ENCODE measurements at regions not wholly inside any gene's neighbourhood (a gene's known extent, or its start where the extent isn't known, plus 50 kb on each side); places are given as distances from the start of the nearest gene placed in this dataset.
"Not testable (repeated sequence)": the region's sequence is repeated elsewhere in the genome, so short reads cannot be mapped to it uniquely, and the experiment has no call there.

DNA sequence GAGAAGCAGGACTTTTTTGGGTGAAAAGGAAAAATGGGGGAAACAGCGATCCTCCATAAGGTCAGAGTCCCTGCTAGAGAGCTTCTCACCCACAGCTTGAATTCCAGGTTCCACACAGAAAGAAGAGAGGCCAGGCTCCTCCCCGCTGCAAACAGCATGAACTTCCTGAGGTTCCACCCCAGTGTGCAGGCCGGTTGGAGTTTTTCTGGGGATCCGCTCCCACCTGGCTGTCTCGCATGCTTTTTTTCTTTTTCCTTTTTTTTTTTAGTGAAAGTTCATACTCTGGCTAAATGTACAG lies 595.1 kb upstream of the ZP4 start:
- no peak for DNase-seq (ENCODE audit: low read depth in 3 of 3, low spot score in 2 of 3)

DNA sequence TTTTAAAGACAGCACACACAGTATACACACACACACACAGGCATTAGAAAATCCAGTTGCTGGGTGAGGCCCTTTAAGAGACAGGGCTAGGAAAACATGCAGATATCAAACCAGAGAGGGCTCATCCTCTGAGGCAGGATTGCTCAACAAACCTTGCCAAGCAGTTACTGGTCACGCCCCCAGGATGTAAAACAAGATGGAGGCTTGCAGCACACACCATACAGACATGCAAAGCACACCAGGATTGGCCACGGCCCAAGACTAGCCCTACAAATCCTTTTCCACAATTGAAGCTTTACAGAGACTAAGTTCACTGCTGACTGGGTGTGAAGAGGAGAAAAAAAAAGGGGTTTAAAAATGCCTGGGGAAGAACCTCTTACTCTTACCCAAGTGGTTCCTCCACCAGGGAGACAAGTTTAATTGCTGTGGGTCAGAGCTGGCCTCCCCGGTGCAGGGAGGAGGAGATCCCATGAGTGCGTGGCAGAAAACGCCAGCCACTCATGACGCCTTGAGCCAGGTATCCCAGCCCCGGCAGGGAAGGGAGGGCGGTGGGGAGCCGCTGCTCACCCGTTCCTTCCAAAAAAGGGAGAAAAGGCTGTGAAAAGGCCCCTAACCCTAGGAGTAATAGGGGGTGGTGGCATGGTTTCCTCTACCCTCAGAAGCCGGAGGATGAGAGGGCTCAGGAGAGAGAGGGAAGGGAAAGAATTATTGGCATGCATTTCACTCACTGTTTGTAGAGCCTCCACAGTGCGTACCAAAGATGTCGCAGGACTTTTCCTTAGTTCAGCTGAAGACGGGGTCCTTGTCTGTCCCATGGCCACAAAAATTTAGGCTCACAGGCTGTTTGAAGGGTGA lies 594.6 kb upstream of the ZP4 start:
- DNase-seq (ENCODE audit: low read depth in 3 of 3, low spot score in 2 of 3), result no peak

DNA sequence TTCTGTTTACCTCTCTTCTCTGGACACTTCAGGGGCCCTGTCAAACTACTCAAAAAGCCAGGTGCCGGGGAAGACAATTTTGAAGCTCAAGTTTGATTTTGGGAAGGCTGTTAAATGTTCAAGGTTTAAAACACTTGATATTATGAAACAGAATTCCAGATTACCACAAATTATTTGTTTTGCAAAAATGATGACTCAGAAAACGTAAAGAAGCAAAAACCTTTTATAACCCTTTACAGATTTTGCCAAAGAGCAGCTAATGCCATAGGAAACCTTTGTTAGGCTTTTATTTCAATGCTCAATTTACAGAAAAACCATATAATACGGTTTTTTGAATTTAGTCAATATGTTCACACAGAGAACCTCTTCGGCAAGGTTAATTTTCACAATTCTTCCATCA lies 593.4 kb upstream of the ZP4 start:
- DNase-seq (ENCODE audit: low read depth in 3 of 3, low spot score in 2 of 3), result no peak

DNA sequence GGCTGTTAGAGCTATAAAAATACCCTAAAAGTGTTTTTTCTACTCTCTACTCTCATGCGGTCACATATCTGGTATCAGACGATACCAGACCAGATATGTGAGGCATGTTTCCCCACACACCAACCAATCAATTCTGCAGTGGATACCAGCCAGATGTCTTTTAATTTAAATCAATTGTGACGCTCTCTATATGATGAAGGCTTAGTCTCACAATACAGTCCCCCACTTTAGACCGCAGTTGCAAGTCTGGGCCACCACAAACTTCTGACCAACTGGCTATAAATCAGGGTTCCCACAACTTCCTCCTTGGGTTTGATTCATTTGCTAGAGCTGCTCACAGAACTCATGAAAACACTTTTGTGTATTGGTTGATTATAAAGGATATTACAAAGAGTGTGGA lies 586.1 kb upstream of the ZP4 start:
- no peak for DNase-seq (ENCODE audit: low read depth in 3 of 3, low spot score in 2 of 3)

DNA sequence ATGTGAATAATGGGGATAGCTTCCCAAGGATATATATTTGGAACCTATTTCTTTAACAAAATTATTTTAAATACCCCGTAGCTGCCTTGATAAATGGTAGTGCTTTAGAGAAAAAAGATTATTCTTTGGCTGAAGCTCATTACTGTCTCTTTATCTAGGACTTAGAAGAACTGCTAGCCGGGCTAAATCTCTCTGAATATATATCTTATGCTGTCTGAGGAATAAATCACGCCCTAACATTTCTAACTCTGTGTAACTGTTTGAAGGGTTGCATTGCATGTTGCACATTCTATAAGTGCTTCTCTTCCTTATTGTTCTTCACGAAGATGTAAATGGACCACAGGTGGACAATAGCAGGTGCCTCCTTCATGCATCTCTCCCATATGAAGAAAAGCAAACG lies 585.0 kb upstream of the ZP4 start:
- no peak for DNase-seq (ENCODE audit: low read depth in 3 of 3, low spot score in 2 of 3)

DNA sequence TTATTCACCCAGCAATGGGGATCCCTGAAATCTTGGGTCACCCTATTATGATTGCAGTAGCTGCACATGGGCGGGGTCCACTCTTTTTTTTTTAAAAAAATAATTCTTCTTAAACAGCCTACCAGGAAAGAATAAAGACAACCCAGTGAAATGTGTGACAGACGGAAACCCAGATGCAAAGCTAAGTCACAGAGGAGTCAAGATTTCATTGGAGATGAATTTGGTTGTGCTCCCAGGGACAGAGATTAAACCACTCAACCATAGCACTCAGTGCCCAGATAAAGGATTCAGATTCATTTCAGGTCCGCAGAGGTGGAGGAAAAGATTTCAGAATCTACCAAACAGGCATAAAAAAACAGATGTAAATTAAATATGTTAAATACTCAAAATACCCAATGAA lies 583.5 kb upstream of the ZP4 start:
- no peak for DNase-seq (ENCODE audit: low read depth in 3 of 3, low spot score in 2 of 3)

DNA sequence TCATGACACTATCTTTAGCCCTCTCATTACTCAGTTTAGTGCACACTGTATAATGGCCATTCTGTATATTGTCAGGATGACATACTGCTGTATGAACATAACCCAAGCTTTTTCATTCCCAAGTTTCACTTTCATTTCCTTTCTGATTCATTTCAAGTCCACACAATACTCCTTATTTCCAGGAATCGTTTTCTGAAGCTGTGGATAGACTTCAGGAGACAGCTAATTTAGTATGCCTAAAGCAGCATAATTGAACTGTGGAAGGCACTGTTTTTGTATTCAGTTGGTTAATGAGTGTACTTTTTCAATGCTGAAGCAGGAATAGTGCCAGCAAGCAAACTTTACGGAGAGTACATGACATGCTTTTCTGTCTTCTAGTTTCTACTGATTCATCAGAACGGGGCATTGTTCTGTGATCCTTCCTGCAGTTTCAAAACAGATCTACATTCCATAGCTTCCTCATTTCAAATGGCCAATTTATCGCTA lies 578.5 kb upstream of the ZP4 start:
- no peak for DNase-seq (ENCODE audit: low read depth in 3 of 3, low spot score in 2 of 3)

DNA sequence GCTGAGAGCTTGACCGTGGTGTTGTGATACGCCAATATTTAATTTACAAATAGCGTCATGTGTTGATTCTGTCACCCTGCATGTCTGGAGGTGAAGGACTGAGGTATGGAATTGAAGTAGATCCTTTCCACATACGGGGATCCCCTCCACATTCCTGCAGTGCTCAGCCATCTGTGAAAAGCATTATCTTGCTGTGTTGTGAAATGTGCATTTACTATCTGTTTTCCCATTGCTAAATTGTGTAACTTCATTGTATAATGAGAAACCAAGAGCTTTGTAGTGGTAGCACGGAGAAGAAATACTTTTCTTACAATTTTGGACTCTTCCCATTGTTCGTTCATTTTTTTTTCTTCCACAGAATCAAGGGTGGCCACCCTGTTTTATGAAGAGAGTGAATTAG lies 577.3 kb upstream of the ZP4 start:
- DNase-seq (ENCODE audit: low read depth in 3 of 3, low spot score in 2 of 3), result no peak

DNA sequence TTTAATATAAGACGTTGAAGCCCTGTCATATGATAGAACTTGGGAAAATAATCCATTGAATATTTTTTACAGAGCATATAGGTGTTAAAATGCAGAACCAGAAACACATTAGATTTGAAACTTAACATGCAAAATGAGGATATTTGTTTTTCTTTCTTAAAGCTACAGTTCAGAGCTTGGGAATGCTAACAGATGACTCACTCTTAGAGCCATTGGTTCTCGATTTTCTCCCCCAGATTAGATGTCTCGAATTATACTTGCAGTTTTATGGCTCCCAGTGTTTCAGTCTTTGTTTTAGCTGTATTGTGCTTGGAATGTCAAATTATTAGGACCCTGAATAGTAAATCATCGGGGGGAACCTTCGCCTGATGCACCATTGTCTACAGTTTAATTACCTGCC lies 575.7 kb upstream of the ZP4 start:
- DNase-seq (ENCODE audit: low read depth in 3 of 3, low spot score in 2 of 3), result no peak

DNA sequence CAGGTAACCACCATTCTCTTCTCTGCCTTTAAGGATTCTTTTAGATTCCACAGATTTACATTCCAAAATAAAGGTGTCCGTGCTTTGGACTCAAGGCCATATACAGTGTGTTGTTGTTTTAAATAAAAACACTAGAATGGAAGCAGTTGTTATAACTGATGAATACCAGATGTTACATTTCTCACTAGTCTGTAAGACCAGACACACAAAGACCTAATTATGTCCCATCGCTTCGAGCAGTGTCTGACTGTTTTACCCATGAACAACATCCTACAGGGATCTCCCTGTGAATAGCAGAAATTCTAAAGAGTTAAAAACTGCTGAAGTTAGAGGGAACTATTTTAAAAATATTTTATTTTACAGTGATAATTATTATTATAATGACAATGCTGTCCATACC lies 574.7 kb upstream of the ZP4 start:
- no peak for DNase-seq (ENCODE audit: low read depth in 3 of 3, low spot score in 2 of 3)

DNA sequence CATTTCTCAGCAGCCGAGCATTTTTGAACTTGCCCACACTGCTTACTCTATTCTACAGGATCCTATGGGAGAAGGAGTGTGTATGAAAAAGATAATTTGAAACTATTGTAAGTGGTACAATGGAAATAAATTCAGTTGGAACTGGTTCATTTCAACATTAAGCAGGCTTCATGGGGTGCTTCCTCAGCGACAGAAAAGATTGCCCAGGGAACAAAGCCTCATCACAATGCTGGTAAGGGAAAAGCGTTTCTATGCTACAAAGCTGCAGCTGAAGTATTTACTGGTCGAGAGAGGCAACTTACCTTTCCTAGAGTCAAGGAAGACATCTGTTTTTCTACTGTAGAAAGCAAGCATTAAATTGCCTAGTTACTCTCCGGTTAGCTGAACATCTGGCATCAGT lies 568.2 kb upstream of the ZP4 start:
- DNase-seq (ENCODE audit: low read depth in 3 of 3, low spot score in 2 of 3), result no peak

DNA sequence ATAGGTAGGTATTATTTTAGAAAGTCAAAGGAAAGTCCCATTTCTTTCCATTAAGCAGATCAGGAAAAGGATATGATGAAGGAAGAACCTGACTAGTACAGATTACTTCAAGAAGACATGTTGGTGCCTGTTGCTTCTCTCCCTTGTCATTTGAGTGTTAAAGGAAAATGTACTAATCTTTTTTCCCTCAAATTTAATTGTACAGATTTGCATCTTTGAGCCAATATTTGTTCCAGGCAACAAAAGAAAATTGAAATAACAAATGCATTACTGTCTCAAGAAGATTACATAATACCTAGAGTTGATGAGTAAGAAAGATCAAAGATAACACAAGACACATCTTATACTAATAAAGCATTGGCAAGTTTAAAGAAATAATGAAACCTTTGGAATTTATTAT lies 566.9 kb upstream of the ZP4 start:
- DNase-seq (ENCODE audit: low read depth in 3 of 3, low spot score in 2 of 3), result no peak

DNA sequence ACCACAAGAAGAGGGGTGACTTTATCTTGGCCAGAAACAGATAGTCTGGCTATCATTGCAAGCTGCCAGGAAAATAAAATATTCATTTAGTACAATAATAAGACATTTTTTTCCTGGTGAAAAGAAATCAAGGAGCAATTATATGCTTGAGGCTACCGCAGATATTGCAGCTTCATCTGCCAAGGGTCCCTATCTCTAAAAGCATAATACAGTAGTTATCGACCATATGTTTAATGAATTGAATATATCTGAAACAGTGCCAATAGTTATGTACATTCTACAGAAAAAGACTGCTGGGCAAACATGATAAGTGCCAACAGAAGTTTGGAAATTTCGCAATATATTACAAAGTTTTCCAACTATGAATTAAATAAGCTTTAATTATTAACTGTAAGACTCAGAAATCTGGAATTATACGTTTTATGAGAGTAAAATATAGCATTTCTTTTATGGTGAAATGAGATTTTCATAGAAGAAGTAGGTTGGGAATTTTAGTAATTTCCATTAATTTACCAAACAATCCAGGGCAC lies 561.1 kb upstream of the ZP4 start:
- DNase-seq (ENCODE audit: low read depth in 3 of 3, low spot score in 2 of 3), result no peak

DNA sequence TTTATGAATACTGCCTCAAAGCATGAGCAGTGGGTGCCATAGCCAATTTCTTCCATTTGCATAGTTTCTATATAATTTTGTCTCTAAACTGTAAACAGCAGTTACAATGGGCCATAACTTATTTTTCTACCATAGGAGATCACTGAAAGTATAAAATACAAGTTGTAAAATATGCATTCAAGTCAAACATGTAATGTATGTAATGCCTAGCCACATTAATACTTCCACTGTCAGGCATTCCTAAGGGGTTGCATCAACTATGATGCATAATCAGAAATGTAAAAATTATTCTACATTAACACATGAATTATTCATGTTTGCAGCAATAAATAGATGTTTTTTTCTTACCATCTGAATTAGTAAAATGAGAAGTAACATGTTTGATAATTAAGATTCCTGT lies 560.3 kb upstream of the ZP4 start:
- no peak for DNase-seq (ENCODE audit: low read depth in 3 of 3, low spot score in 2 of 3)

DNA sequence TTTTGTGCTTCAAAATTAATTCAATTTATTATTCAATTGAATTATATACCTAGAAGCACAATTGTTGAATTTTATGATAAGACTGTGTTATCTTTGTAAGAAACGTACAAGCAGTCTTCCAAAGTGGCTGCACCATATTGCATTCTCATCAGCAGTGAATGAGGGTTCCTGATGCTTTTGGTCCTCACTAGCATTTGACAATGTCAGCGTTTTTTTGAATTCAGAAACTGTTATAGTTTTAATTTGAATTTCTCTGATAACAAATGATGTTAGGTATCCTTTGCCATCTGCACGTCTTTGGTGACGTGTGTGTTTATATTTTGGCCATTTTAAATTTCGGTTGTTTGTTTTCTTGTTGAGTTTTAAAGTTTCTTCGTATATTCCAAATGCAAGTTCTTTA lies 553.0 kb upstream of the ZP4 start:
- no peak for DNase-seq (ENCODE audit: low read depth in 3 of 3, low spot score in 2 of 3)

DNA sequence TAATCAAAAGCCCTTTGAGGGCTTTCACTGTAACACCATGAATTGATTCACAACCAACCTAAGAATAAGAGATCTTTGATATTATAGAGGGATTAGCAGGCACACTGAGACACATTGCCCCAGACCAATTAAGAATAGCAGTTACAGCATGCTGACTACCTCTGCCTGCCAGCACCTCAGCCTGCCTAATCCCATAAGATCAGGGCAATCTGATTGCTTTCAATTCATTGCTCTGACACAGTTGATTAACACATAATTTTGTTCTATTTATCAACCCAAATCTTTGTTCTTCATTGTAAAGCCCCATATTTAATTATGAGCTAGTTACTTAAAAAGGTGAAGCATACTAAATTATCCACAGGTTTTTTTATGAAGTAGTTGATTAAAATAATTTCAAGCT lies 548.8 kb upstream of the ZP4 start:
- no peak for DNase-seq (ENCODE audit: low read depth in 3 of 3, low spot score in 2 of 3)

DNA sequence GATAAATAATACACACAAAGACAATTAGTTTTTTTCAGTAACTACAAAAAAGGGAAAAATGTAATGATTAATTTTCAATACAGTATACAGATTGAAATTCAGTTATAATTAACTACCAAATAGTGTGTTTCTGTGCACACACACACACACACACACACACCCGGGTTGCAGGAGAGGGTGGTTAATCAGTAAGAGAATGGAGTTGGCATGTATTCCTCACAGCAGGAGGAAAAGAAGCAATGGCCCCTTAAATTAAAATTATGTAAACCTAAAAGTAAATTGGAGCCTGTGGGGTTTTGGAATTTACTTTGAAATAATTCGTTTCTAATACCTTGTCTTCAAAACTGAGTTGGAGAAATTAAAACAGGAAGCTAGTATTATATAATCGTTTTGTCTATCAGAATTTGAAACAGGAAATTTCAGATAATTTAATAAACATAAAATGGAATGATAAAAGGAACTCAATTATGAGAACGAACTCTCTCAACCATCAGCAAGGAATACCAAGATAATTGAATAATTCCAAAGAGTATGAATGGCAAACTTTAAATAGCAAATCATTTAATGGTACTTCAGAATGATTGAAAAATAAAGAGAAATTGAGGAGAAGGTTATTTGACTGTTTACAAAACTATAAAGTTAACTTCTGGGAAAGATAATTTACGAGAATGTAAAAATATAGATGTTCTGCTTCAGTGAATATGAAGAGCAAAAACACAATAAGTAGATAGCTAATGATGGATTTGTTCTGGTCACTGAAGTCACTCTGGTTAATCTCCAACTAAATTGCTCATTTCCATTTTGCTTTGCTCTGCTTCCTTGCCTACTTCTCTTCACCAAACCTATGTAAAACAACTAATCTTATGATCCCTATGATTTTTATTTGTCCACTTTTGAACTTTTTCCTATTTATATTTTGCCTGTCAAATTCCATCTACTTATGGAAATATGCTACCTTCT lies 547.9 kb upstream of the ZP4 start:
- peak in 1 of 3 donors; percentile 4 for DNase-seq (ENCODE audit: low read depth in 3 of 3, low spot score in 2 of 3)

DNA sequence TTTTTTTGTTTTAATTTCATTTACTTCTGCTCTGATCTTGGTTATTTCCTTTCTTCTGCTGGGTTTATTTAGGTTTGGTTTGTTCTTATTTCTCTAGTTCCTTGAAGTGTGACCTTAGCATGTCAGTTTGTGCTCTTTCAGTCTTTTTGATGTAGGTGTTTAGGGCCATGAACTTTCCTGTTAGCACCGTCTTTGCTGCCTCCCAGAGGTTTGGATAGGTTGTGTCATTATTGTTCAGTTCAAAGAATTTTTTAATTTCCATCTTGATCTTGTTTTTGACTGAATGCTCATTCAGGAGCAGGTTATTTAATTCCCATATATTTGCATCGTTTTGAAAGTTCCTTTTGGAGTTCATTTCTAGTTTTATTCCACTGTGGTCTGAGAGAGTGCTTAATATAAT lies 539.0 kb upstream of the ZP4 start:
- DNase-seq (ENCODE audit: low read depth in 3 of 3, low spot score in 2 of 3), result not testable (repeated sequence)

DNA sequence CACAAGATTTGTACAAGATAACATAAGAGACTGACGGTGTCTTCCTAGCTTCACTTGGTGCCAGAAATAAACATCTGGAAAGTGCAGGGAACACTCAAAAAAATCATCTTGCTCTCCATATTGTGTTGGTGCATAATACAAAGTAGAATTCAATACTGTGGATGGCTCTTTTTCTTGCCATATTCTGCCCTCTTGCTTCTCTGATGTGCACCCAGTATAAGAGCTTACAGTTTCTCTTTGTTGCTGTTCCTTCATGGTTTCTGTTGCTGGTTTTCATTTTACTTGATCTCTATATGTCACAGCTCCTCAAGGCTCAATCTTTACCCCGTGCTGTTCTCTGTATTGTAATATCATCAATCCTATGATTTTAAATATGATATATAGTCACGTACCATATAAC lies 528.5 kb upstream of the ZP4 start:
- no peak for DNase-seq (ENCODE audit: low read depth in 3 of 3, low spot score in 2 of 3)

DNA sequence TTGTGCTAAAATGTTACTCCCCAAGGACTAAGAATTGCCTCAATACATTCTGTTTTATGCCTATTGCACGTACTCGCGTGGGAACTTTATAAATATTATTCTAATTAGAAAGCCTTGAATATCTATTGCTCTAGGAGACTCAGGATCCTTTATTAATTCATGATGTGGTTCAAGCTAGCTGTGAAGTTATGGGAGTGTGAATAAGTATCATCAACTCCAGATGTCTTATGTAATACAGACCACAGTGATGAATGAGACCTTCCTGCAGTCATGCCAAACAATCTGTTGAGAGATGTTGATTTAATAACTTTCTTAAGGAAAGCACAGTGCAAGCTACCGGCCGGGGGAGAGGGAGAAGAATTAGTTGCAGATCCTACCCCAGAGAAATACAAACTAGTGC lies 519.2 kb upstream of the ZP4 start:
- no peak for DNase-seq (ENCODE audit: low read depth in 3 of 3, low spot score in 2 of 3)

DNA sequence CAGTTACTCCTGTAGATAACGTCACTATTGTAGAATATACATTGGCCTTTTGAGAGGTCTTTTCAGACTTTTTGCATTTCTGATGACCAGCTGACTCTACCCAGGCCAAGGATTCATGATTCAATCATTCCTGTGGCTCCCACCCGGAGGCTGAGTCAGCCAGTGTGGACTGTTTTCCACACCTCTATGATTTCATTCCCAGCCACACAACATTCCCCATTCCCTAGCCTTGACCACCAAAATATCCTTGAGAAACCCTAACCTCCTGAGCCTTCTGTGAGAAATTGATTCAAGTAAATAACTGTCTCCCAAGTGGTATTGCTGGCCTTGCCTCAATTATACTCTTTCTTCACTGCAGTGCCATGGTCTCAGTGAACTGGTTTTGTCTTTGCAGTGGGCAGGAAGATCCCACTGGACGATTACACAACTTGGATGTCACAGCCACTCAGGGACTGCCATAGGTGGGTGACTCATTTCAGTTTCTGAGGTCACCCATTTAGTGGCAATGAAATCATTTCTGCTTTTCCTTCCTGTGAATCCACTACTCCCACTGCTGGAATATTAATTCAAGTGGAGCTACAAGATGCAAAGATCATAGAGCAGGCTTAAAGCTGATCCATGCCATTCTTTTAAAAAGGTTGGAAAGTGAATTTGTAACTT lies 518.6 kb upstream of the ZP4 start:
- no peak for DNase-seq (ENCODE audit: low read depth in 3 of 3, low spot score in 2 of 3)
